ENCODE measurements at regions not wholly inside any gene's neighbourhood (a gene's known extent, or its start where the extent isn't known, plus 50 kb on each side); places are given as distances from the start of the nearest gene placed in this dataset.

DNA sequence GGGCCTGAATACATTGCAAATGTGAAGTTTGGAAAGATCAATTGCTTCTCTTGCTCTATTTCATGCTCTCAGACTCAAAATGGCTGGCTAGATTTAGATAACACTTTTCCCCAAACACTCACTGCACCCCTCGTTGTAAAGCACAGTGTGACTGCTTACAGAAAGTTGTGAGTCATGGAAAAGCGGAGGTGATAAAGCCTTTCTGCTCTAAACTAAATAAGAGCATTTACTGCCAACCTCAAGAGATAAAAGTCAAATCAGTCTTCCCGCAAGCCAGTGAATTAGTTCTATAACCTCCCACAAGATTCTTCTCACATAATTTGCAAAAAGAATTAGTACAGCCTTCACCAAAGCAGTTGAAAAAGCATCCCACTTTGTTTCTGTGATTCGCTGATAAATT lies 168.7 kb downstream of the WT1 start:
- TF ChIP-seq POLR2AphosphoS5 (IDR thresholded peaks at IDR 0.05; ENCODE audit: low read depth, low read length), result no peak
- no peak for TF ChIP-seq TAF1 (IDR thresholded peaks at IDR 0.05; ENCODE audit: borderline replicate concordance, low read depth, low read length)
- TF ChIP-seq POLR2A (IDR thresholded peaks at IDR 0.05; ENCODE audit: low read depth, low read length), result no peak
